ENCODE measurements at regions not wholly inside any gene's neighbourhood (a gene's known extent, or its start where the extent isn't known, plus 50 kb on each side); places are given as distances from the start of the nearest gene placed in this dataset.
"Not testable (repeated sequence)": the region's sequence is repeated elsewhere in the genome, so short reads cannot be mapped to it uniquely, and the experiment has no call there.

DNA sequence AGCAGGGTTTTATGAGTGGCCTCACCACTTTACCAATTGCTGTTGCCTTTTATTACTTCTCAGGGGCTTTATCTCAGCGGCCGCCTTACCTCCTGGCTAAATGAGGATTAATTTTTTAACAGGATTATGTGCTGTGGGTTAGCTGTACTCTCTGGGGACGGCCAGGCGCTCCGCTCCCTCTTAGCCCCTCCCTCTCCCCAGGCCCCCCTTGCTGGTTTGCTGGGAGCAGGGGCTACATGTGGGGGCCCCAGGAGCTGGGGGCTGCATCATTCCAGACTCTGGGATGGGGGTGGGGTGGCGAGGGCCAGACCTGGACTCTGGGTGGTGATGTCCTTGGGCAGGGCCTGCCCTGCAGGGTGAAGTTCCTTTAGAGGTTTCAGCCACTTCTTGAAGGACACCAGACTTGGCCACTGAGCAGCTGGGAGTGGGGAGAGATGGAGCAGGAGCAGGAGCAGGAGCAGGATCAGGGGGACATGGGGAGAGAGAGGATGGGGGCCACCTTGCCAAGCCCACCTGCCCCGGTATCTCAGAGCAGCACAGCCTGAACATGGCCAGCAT is 196.1 kb downstream of the GOLGA6L6 start:
- no peak for DNase-seq

DNA sequence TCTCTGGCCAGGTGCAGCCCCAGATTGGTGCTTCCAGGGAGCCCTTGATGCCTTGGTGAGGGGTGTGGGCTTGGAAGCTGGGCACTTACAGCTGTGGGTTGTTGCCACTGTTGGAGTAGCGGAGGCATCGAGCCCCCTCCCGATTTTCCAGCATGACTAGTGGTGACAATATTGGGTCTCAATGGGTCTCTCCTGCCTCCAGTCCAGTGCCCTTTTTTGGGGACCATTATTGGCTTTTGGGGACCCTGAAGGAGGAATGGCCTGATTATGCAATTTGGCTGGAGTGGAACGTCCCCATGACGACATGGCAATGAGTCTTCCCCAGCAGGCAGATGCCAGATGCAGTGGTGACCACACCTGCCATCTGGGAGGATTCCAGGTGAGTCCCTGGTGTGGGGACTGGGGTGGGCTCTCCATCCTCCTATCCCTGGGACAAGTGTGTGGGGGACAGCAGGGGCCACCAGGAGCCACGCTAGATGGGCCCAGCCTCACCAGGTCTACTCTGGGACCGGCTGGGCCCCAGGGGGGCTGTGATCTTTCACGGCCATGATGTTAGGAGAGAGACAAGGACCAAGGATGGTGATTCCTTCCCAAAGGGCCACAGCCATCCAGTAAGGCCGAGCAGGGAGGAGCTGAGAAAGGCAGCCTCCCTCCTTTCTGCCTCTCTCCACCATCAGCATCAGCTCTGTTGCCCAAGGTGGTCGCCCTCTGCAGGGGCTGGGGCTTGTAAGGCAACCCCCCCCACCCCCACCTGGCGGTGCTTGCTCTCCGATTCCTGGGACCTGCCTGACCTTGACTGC is 196.8 kb downstream of the GOLGA6L6 start:
- DNase-seq = no peak

DNA sequence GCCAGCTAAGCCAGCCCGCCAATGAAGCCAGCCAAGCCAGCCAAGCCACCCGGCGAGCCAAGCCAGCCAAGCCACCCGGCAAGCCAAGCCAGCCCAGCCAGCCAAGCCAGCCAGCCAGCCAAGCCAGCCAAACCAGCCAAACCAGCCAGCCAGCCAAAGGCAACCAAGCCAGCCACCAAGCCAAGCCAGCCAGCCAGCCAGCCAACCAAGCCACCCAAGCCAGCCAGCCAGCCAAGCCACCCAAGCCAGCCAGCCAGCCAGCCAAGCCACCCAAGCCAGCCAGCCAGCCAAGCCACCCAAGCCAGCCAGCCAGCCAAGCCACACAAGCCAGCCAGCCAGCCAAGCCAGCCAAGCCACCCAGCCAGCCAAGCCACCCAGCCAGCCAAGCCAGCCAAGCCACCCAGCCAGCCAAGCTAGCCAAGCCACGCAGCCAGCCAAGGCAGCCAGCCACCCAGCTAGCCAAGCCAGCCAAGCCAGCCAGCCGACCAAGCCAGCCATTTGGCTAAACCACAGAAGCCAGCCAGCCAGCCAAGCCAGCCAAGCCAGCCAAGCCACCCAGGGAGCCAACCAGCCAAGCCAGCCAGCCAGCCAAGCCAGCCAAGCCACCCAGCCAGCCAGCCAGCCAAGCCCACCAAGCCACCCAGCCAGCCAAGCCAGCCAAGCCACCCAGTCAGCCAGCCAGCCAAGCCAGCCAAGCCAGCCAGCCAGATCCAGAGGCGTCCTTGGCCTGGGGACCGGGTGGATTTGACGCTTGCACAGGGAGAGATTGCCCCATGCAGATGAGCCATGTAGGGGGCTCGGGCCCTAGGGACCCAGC is 198.0 kb downstream of the GOLGA6L6 start:
- DNase-seq = not testable (repeated sequence)

DNA sequence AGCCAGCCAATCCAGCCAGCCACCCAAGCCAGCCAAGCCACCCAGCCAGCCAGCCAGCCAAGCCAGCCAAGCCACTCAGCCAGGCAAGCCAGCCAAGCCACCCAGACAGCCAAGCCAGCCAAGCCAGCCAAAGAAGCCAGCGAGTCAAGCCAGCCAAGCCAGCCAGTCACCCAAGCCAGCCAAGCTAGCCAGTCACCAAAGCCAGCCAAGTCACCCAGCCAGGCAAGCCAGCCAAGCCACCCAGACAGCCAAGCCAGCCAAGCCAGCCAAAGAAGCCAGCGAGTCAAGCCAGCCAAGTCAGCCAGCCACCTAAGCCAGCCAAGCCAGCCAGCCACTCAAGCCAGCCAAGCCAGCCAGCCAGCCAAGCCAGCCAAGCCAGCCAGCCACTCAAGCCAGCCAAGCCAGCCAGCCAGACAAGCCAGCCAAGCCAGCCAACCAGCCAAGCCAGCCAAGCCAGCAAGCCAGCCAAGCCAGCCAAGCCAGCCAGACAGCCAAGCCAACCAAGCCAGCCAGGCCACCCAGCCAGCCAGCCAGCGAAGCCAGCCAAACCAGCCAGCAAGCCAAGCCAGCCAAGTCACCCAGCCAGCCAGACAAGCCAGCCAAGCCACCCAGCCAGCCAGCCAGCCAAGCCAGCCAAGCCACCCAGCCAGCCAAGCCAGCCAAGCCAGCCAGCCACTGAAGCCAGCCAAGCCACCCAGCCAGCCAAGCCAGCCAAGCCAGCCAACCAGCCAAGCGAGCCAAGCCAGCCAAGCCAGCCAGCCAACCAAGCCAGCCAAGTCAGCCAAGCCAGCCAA is 198.8 kb downstream of the GOLGA6L6 start:
- DNase-seq = not testable (repeated sequence)

DNA sequence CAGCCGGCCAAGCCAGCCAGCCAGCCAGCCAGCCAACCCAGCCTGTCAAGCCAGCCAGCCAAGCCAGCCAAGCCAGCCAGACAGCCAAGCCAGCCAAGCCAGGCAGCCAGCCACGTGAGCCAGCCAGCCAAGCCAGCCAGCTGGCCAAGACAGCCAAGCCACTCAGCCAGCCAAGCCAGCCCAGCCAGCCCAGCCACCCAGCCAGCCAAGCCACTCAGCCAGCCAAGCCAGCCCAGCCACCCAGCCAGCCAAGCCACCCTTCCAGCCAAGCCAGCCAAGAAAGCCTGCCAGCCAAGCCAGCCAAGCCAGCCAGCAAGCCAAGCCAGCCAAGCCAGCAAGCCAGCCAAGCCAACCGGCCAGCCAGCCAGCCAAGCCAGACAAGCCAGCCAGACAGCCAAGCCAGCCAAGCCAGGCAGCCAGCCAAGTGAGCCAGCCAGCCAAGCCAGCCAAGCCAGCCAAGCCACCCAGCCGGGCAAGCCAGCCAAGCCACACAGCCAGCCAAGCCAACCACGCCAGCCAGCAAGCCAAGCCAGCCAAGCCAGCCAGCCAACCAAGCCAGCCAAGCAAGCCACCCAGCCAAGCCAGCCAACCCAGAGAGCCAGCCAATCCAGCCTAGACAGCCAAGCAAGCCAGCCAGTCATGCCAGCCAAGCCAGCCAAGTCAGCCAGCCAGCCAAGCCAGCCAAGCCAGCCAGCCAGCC is 199.5 kb downstream of the GOLGA6L6 start:
- peak; percentile 21 for DNase-seq

DNA sequence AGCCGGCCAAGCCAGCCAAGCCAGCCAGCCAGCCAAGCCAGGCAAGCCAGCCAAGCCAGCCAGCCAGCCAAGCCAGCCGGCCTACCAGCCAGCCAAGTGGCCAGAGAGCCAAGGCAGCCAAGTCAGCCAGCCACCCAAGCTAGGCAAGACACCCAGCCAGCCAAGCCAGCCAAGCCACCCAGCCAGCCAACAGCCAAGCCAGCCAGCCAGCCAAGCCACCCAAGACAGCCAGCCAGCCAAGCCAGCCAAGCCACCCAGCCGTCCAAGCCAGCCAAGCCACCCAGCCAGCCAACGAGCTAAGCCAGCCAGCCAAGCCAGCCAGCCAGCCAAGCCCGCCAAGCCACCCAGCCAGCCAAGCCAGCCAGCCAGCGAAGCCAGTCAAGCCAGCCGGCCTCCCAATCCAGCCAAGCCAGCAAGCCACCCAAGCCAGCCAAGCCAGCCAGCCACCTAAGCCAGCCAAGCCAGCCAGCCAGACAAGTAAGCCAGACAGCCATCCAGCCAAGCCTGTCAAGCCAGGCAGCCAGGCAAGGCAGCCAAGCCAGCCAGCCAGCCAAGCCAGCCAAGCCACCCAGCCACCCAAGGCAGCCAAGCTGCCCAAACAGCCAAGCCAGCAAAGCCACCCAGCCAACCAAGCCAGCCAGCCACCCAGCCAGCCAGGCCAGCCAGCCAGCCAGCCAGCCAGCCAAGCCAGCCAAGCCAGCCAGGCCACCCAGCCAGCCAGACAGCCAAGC is 200.5 kb downstream of the GOLGA6L6 start:
- peak; percentile 22 for DNase-seq

DNA sequence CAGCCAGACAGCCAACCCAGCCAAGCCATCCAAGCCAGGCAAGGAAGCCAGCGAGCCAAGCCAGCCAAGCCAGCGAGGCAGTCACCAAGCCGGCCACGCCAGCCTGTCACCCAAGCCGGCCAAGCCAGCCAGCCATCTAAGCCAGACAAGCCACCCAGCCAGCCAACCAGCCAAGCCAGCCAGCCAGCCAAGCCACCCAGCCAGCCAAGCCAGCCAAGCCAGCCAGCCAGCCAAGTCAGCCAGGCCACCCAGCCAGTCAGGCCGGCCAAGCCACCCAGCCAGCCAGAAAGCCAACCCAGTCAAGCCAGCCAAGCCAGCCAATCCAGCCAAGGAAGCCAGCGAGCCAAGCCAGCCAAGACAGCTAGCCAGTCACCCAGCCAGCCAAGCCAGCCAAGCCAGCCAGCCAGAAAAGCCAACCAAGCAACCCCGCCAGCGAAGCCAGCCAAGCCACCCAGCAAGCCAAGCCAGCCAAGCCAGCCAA is 201.2 kb downstream of the GOLGA6L6 start:
- DNase-seq = peak; percentile 19

DNA sequence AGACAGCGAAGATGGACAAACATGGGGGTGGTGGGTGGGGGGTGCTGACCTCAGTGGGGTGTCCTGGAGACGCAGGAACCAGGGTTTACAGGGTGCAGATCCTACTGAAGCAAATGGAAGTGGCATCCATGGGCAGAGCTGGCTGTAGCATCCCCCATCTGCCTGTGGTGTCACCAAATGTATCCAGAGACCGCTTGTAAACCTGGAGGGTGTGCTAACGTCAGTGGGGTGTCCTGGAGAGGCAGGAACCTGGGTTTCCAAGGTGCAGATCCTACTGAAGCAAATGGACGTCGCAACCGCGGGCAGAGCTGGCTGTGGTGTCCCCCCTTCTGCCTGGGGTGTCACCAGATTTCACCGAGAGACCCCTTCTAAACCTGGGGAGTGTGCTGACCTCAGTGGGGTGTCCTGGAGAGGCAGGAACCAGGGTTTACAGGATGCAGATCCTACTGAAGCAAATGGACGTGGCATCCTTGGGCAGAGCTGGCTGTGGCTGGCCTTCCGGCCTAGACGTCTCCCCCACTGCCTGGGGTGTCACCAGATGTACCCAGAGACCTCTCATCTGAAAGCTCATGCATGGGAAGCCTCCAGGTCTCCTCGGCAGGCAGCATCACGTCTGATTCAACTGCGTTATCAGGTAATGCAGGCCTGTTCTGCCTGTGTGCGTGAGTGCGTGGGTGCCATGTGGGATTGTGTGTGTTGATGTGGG is 202.4 kb downstream of the GOLGA6L6 start:
- not testable (repeated sequence) for DNase-seq

DNA sequence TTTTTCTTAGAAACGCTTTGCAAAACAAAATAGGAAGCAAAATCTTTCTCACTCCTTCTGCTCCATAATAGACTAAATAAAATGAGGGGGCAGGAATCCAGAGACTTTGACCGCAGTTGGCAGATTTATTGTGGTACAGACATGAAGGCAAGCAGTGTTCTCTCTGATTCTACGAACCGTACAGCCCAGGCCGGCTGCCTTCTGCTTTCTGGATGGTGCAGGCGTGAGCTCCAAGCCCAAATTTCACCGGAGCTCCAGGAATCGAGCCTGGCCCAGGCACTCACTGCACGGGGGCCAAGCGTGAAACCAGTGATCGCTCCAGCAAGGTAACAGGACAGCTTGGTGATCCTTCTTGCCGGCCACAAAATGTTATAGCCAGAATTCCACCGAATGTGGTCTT is 202.9 kb downstream of the GOLGA6L6 start:
- not testable (repeated sequence) for DNase-seq

DNA sequence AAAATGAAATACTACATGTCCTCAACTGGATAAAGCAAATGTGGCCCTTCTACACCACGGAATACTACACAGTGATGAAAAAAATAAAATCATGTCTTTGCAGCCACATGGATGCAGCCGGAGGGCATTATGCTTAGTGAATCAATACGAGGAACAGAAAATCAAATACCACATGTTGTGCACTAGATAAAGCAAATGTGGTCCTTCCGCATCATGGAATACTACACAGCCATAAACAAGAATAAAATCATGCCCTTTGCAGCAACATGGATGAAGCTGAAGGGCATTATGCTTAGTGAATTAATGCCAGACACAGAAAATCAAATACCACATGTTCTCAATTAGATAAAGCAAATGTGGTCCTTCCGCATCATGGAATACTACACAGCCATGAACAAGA is 204.4 kb downstream of the GOLGA6L6 start:
- DNase-seq = not testable (repeated sequence)

DNA sequence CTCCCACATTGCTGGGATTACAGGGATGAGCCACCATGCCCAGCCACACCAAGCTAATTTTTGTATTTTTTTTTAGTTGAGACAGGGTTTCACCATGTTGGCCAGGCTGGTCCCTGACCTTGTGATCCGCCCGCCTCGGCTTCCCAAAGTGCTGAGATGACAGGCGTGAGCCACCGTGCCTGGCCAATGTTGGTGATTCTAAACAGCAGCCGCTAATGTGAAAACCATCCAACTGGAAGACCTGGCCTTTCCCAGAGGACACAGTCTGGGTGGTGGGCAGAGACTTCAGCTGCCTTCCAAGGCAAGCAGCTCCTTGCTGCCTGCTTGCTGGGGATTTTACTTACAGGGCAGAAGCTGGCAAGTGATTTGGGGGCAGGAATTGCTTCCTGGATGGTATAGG is 207.1 kb downstream of the GOLGA6L6 start:
- DNase-seq = not testable (repeated sequence)

DNA sequence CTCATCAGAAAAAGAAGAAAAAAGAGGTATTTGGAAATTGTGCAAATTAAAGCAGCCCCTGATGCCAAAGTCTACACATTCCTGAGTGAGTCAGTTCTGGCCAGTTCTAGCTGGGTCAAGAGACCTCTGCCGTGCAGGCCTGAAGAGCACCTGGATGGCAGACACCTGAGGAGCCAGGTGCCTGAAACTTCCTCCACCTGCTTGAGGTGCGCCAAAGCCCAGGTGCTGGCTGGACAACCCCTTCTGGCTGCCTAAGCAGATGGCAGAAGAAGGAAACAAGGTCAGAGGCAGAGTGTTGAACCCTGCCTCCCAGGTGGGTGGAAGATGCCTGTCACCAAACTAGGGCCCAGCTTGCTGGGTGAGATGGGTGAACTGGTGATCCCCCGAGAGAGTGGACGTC is 215.8 kb downstream of the GOLGA6L6 start:
- DNase-seq = not testable (repeated sequence)

DNA sequence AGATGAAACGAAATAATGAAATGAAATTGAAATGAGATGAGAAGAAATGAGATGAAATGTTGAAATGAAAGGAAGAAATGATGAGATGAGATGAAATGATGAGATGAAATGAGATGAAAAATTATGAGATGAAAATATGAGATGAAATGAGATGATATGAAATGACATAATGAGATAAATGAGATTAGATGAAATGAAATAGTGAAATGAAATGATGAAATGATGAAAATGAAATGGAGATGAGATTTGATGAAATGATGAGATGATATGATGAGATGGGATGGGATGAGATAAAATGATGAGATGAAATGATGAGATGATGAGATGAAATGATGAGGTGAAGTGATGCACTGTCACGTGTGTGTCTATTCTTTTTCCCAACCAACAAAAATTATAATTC is 224.5 kb downstream of the GOLGA6L6 start:
- DNase-seq = not testable (repeated sequence)

DNA sequence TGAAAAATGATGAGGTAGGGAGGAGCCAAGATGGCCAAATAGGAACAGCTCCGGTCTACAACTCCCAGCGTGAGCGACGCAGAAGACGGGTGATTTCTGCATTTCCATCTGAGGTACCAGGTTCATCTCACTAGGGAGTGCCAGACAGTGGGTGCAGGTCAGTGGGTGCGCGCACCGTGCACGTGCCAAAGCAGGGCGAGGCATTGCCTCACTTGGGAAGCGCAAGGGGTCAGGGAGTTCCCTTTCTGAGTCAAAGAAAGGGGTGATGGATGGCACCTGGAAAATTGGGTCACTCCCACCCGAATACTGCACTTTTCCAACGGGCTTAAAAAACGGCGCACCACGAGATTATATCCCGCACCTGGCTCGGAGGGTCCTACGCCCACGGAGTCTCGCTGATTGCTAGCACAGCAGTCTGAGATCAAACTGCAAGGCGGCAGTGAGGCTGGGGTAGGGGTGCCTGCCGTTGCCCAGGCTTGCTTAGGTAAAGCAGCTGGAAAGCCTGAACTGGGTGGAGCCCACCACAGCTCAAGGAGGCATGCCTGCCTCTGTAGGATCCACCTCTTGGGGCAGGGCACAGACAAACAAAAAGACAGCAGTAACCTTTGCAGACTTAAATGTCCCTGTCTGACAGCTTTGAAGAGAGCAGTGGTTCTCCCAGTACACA is 230.5 kb downstream of the GOLGA6L6 start:
- DNase-seq = not testable (repeated sequence)

DNA sequence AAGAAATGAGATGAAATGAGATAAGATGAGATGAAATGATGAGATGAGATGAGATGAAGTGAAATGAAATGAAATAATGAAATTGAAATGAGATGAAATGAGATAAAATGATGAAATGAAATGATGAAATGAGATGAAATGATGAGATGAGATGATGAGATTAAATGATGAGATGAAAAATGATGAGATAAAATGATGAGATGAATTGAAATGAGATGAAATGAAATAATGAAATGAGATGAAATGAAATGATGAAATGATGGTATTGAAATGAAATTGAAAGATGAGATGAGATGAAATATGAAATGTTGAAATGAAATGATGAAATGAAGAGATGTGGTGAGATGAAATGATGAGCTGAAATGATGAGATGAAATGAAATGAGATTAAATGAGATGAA is 231.0 kb downstream of the GOLGA6L6 start:
- no peak for DNase-seq

DNA sequence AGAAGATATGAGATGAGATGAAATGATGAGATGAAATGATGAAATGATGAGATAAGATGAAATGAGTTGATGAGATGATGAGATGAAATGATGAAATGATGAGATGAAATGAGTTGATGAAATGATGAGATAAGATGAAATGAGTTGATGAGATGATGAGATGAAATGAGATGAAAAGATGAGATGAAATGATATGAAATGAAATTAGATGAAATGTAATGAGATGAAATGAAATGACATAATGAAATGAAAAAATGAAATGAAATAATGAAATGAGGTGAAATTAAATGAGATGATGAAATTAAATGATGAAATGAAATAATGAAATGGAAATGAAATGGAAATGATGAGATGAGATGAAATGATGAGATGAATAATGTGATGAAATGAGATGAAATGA is 231.6 kb downstream of the GOLGA6L6 start:
- DNase-seq = not testable (repeated sequence)

DNA sequence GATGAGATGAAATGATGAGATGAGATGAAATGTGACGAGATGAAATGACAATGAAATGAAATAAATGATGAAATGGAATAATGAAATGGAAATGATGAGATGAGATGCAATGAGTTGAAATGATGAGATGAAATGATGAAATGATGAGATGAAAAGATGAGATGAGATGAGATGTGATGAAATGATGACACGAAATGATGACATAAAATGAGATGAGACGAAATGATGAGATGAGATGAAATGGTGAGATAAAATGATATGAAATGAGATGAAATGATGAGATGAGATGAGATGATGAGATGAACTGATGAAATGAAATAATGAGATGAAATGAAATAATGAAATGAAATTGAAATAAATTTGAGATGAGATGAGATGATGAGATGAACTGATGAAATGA is 232.2 kb downstream of the GOLGA6L6 start:
- not testable (repeated sequence) for DNase-seq

DNA sequence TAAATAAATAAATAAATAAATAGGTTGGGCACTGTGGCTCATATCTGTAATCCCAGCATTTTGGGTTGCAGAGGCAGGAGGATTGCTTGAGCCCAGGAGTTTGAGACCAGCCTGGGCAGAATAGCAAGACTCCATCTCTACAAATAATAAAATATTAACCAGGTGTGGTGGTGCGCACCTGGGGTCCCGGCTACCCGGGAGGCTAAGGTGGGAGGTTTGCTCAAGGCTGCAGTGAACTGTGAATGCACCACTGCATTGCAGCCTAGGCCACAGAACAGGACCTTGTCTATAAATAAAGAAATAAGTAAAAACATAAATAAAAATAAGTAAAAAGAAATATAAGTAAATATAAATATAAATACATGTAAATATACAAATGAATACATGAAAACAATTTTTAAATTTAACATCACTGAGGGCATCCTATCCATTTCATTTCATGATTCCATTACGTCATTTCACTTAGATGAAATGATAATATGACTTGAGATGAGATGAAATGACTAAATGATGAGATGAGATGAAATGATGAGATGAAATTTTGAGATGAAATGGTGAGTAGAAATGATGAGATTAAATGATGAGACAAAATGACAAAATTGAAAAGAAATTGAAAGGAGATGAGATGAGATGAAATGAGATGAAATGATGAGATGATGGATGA is 233.4 kb downstream of the GOLGA6L6 start:
- not testable (repeated sequence) for DNase-seq

DNA sequence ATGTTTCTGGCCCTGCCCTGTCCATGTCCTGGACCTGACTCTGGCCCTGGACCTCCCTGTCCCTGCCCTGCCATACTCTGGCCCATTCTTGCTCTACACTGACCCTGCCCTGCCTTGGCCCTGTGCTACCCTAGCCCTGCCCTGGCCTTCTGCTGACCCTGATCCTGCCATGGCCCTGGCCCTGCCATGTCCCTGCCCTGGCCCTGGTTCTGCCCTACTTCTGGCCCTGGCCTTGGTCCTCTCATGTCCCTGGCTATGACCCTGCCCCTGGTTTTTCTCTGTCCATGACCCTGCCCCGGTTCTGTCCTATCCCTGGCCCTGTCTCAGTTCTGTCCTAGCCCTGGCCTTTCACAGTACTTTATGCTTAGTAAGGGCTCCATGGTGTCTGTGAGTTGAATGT is 234.5 kb downstream of the GOLGA6L6 start:
- not testable (repeated sequence) for DNase-seq
